PC-9 (cell line): ENCODE measurements at regions not wholly inside any gene's neighbourhood (a gene's known extent, or its start where the extent isn't known, plus 50 kb on each side); places are given as distances from the start of the nearest gene placed in this dataset.

ENCODE experiments used
- EZH2 ChIP-seq: fragments of 200-600 bp; sonication (generic); IDR thresholded peaks from 2 replicates; pipeline ENCODE4 v1.8.0; 2017; ENCODE audit warnings: antibody characterized with exemption, low read depth
- TF ChIP-seq, protein P1 (sequence below): fragments of 200-600 bp; sonication (generic); conservative IDR thresholded peaks from 2 replicates; pipeline ENCODE4 v1.6.1; 2017; ENCODE audit warnings: mixed run types, antibody characterized with exemption, mild to moderate bottlenecking, moderate library complexity

DNA sequence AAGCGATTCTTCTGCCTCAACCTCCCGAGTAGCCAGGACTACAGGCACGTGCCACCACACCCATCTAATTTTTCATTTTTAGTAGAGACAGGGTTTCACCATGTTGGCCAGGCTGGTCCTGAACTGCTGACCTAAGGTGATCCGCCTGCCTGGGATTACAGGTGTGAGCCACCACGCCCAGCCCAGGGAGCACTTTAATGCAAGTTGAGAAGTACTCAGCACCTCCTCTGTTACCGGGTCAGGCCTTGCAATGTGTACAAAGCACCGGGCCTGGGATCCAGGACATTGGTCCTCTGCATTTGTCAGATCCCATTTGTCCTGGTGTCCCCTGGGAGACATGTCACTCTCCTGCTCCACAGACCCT lies 143.6 kb downstream of the TOMM20 start:
- TF ChIP-seq, protein P1, sequence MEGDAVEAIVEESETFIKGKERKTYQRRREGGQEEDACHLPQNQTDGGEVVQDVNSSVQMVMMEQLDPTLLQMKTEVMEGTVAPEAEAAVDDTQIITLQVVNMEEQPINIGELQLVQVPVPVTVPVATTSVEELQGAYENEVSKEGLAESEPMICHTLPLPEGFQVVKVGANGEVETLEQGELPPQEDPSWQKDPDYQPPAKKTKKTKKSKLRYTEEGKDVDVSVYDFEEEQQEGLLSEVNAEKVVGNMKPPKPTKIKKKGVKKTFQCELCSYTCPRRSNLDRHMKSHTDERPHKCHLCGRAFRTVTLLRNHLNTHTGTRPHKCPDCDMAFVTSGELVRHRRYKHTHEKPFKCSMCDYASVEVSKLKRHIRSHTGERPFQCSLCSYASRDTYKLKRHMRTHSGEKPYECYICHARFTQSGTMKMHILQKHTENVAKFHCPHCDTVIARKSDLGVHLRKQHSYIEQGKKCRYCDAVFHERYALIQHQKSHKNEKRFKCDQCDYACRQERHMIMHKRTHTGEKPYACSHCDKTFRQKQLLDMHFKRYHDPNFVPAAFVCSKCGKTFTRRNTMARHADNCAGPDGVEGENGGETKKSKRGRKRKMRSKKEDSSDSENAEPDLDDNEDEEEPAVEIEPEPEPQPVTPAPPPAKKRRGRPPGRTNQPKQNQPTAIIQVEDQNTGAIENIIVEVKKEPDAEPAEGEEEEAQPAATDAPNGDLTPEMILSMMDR = no peak
- TF ChIP-seq EZH2 = no peak
